ENCODE measurements at regions not wholly inside any gene's neighbourhood (a gene's known extent, or its start where the extent isn't known, plus 50 kb on each side); places are given as distances from the start of the nearest gene placed in this dataset.

DNA sequence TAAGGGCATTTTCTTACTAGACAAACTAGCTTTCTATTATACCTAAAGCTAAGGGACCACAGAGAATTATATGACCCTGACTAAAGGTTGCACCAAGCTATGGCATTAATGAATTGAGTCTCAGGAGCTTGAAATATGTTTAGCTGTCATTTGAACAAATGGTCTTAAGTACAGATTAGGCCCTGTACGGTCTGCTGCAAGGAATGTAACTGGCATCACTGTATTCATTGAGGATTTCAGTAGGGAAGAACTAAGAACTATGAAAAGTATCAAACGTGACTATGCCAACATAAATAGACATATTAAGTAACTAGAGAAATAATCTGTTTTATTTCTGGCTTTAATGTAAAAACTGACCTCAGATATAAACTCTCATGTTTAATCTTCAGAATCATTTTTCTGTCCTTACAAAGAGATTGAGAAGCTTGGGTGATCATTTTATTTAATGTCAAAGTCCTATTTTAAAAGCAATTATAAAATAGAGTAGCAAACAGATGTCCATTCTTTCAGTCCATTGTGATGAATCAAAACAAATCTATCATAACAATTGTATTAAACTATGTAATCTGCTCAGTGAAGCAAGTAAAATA, 845.9 kb downstream of the MAT2B start (continued):
- TF ChIP-seq, protein P1, sequence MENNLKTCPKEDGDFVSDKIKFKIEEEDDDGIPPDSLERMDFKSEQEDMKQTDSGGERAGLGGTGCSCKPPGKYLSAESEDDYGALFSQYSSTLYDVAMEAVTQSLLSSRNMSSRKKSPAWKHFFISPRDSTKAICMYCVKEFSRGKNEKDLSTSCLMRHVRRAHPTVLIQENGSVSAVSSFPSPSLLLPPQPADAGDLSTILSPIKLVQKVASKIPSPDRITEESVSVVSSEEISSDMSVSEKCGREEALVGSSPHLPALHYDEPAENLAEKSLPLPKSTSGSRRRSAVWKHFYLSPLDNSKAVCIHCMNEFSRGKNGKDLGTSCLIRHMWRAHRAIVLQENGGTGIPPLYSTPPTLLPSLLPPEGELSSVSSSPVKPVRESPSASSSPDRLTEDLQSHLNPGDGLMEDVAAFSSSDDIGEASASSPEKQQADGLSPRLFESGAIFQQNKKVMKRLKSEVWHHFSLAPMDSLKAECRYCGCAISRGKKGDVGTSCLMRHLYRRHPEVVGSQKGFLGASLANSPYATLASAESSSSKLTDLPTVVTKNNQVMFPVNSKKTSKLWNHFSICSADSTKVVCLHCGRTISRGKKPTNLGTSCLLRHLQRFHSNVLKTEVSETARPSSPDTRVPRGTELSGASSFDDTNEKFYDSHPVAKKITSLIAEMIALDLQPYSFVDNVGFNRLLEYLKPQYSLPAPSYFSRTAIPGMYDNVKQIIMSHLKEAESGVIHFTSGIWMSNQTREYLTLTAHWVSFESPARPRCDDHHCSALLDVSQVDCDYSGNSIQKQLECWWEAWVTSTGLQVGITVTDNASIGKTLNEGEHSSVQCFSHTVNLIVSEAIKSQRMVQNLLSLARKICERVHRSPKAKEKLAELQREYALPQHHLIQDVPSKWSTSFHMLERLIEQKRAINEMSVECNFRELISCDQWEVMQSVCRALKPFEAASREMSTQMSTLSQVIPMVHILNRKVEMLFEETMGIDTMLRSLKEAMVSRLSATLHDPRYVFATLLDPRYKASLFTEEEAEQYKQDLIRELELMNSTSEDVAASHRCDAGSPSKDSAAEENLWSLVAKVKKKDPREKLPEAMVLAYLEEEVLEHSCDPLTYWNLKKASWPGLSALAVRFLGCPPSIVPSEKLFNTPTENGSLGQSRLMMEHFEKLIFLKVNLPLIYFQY (CRISPR knock-in tag; IDR thresholded peaks at IDR 0.05; ENCODE audit: borderline replicate concordance): no peak
- TF ChIP-seq ZNF619 (CRISPR knock-in tag; IDR thresholded peaks at IDR 0.05): no peak
- no peak for TF ChIP-seq CENPX (CRISPR knock-in tag; IDR thresholded peaks at IDR 0.05)
- no peak for TF ChIP-seq RFX3 (CRISPR knock-in tag; IDR thresholded peaks at IDR 0.05)
- TF ChIP-seq, protein P2, sequence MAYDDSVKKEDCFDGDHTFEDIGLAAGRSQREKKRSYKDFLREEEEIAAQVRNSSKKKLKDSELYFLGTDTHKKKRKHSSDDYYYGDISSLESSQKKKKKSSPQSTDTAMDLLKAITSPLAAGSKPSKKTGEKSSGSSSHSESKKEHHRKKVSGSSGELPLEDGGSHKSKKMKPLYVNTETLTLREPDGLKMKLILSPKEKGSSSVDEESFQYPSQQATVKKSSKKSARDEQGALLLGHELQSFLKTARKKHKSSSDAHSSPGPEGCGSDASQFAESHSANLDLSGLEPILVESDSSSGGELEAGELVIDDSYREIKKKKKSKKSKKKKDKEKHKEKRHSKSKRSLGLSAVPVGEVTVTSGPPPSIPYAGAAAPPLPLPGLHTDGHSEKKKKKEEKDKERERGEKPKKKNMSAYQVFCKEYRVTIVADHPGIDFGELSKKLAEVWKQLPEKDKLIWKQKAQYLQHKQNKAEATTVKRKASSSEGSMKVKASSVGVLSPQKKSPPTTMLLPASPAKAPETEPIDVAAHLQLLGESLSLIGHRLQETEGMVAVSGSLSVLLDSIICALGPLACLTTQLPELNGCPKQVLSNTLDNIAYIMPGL (CRISPR knock-in tag; IDR thresholded peaks at IDR 0.05; ENCODE audit: borderline replicate concordance in 1 of 2, low read depth in 1 of 2): no peak
- TF ChIP-seq, protein P3, sequence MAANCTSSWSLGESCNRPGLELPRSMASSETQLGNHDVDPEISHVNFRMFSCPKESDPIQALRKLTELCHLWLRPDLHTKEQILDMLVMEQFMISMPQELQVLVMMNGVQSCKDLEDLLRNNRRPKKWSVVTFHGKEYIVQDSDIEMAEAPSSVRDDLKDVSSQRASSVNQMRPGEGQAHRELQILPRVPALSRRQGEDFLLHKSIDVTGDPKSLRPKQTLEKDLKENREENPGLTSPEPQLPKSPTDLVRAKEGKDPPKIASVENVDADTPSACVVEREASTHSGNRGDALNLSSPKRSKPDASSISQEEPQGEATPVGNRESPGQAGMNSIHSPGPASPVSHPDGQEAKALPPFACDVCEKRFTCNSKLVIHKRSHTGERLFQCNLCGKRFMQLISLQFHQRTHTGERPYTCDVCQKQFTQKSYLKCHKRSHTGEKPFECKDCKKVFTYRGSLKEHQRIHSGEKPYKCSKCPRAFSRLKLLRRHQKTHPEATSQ (CRISPR knock-in tag; IDR thresholded peaks at IDR 0.05; ENCODE audit: borderline replicate concordance): no peak
- no peak for TF ChIP-seq KAT8 (CRISPR knock-in tag; IDR thresholded peaks at IDR 0.05)
- no peak for TF ChIP-seq REPIN1 (CRISPR knock-in tag; IDR thresholded peaks at IDR 0.05; ENCODE audit: borderline replicate concordance, low read depth)
- TF ChIP-seq, protein P4, sequence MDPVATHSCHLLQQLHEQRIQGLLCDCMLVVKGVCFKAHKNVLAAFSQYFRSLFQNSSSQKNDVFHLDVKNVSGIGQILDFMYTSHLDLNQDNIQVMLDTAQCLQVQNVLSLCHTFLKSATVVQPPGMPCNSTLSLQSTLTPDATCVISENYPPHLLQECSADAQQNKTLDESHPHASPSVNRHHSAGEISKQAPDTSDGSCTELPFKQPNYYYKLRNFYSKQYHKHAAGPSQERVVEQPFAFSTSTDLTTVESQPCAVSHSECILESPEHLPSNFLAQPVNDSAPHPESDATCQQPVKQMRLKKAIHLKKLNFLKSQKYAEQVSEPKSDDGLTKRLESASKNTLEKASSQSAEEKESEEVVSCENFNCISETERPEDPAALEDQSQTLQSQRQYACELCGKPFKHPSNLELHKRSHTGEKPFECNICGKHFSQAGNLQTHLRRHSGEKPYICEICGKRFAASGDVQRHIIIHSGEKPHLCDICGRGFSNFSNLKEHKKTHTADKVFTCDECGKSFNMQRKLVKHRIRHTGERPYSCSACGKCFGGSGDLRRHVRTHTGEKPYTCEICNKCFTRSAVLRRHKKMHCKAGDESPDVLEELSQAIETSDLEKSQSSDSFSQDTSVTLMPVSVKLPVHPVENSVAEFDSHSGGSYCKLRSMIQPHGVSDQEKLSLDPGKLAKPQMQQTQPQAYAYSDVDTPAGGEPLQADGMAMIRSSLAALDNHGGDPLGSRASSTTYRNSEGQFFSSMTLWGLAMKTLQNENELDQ (CRISPR knock-in tag; IDR thresholded peaks at IDR 0.05; ENCODE audit: borderline replicate concordance): no peak
- TF ChIP-seq ZNF790 (CRISPR knock-in tag; IDR thresholded peaks at IDR 0.05; ENCODE audit: borderline replicate concordance): no peak
- TF ChIP-seq BRCA1 (CRISPR knock-in tag; IDR thresholded peaks at IDR 0.05): no peak
- TF ChIP-seq EED (CRISPR knock-in tag; IDR thresholded peaks at IDR 0.05): no peak
- no peak for TF ChIP-seq MAZ (IDR thresholded peaks at IDR 0.05; ENCODE audit: borderline replicate concordance, low read depth, low read length)
- no peak for TF ChIP-seq MAZ (CRISPR knock-in tag; IDR thresholded peaks at IDR 0.05; ENCODE audit: low read depth)
- no peak for TF ChIP-seq PCBP1 (IDR thresholded peaks at IDR 0.05; ENCODE audit: borderline replicate concordance, low read depth, low read length)
- TF ChIP-seq, protein P5, sequence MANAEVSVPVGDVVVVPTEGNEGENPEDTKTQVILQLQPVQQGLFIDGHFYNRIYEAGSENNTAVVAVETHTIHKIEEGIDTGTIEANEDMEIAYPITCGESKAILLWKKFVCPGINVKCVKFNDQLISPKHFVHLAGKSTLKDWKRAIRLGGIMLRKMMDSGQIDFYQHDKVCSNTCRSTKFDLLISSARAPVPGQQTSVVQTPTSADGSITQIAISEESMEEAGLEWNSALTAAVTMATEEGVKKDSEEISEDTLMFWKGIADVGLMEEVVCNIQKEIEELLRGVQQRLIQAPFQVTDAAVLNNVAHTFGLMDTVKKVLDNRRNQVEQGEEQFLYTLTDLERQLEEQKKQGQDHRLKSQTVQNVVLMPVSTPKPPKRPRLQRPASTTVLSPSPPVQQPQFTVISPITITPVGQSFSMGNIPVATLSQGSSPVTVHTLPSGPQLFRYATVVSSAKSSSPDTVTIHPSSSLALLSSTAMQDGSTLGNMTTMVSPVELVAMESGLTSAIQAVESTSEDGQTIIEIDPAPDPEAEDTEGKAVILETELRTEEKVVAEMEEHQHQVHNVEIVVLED (CRISPR knock-in tag; IDR thresholded peaks at IDR 0.05; ENCODE audit: borderline replicate concordance): no peak
